Amygdala (tissue), 56 donors: ENCODE measurements at regions not wholly inside any gene's neighbourhood (a gene's known extent, or its start where the extent isn't known, plus 50 kb on each side); places are given as distances from the start of the nearest gene placed in this dataset.
"Not testable (repeated sequence)": the region's sequence is repeated elsewhere in the genome, so short reads cannot be mapped to it uniquely, and the experiment has no call there.

Source experiments
- DNase-seq, 56 donors: peaks; one replicate each; lab custom pipeline; 2025; lab: John Stamatoyannopoulos, UW

GRCh38 chr7:13114240-13114639, 426.8 kb downstream of the ARL4A start:
- not testable (repeated sequence) for DNase-seq

- no peak for DNase-seq
Observed at GRCh38 chr7:13115157-13115772, 427.8 kb downstream of the ARL4A start.

- DNase-seq = no peak
Observed at GRCh38 chr7:13115855-13116254, 428.4 kb downstream of the ARL4A start.

GRCh38 chr7:13117103-13117502, 429.7 kb downstream of the ARL4A start:
- no peak for DNase-seq

GRCh38 chr7:13117592-13117991, 430.2 kb downstream of the ARL4A start:
- DNase-seq = no peak

GRCh38 chr7:13124629-13125028, 437.2 kb downstream of the ARL4A start:
- not testable (repeated sequence) for DNase-seq

GRCh38 chr7:13126347-13126746, 438.9 kb downstream of the ARL4A start:
- no peak for DNase-seq

GRCh38 chr7:13130321-13130720, 442.9 kb downstream of the ARL4A start:
- DNase-seq = no peak

- not testable (repeated sequence) for DNase-seq
Observed at GRCh38 chr7:13130906-13131305, 443.5 kb downstream of the ARL4A start.

- no peak for DNase-seq
Observed at GRCh38 chr7:13132314-13132713, 444.9 kb downstream of the ARL4A start.

- not testable (repeated sequence) for DNase-seq
Observed at GRCh38 chr7:13136345-13136744, 448.9 kb downstream of the ARL4A start.

GRCh38 chr7:13139436-13139835, 452.0 kb downstream of the ARL4A start:
- no peak for DNase-seq

GRCh38 chr7:13144673-13145072, 457.2 kb downstream of the ARL4A start:
- DNase-seq = no peak

- DNase-seq = no peak
Observed at GRCh38 chr7:13148548-13148947, 461.1 kb downstream of the ARL4A start.

GRCh38 chr7:13151978-13152377, 464.5 kb downstream of the ARL4A start:
- DNase-seq = no peak

- no peak for DNase-seq
Observed at GRCh38 chr7:13152755-13153154, 465.3 kb downstream of the ARL4A start.

- no peak for DNase-seq
Observed at GRCh38 chr7:13153266-13153665, 465.8 kb downstream of the ARL4A start.

GRCh38 chr7:13153742-13154141, 466.3 kb downstream of the ARL4A start:
- no peak for DNase-seq

- no peak for DNase-seq
Observed at GRCh38 chr7:13155188-13155587, 467.8 kb downstream of the ARL4A start.

GRCh38 chr7:13159003-13159402, 471.6 kb downstream of the ARL4A start:
- no peak for DNase-seq

- DNase-seq = no peak
Observed at GRCh38 chr7:13159467-13160184, 472.2 kb downstream of the ARL4A start.

- DNase-seq = no peak
Observed at GRCh38 chr7:13161125-13161524, 473.7 kb downstream of the ARL4A start.
